ENCODE measurements at regions not wholly inside any gene's neighbourhood (a gene's known extent, or its start where the extent isn't known, plus 50 kb on each side); places are given as distances from the start of the nearest gene placed in this dataset.

GRCh38 chr2:168369031-168369430 is 87.0 kb upstream of the CERS6 start:
- Mint-ChIP-seq H3K36me3 (ENCODE audit: insufficient read depth) (no peaks in the 10 kb centered on the region), H3K27me3 (no peaks in the 10 kb centered on the region), H3K4me1 (peaks cover 21% of the 10 kb centered on the region), H3K27ac (ENCODE audit: low read depth) (no peak overlapping the region), H3K9me3 (no peaks in the 10 kb centered on the region), H3K4me3 (no peak overlapping the region)
- ATAC-seq (replicated peaks; ENCODE audit: extremely low read depth, poor library complexity, severe bottlenecking) = no peak
- no peak for DNase-seq (ENCODE audit: low spot score in 2 of 2)

GRCh38 chr2:168371273-168372019 is 84.6 kb upstream of the CERS6 start:
- Mint-ChIP-seq H3K4me3 (no peak overlapping the region), H3K36me3 (ENCODE audit: insufficient read depth) (no peaks in the 10 kb centered on the region), H3K4me1 (peaks cover 21% of the 10 kb centered on the region), H3K27ac (ENCODE audit: low read depth) (peak overlapping the region; percentile 14), H3K27me3 (no peaks in the 10 kb centered on the region), H3K9me3 (no peaks in the 10 kb centered on the region)
- no peak for DNase-seq (ENCODE audit: low spot score in 2 of 2)
- peak; percentile 56 for ATAC-seq (replicated peaks; ENCODE audit: extremely low read depth, poor library complexity, severe bottlenecking)

GRCh38 chr2:168373468-168373867 is 82.6 kb upstream of the CERS6 start:
- Mint-ChIP-seq H3K4me1 (peaks cover 30% of the 10 kb centered on the region), H3K4me3 (no peak overlapping the region), H3K36me3 (ENCODE audit: insufficient read depth) (no peaks in the 10 kb centered on the region), H3K9me3 (no peaks in the 10 kb centered on the region), H3K27ac (ENCODE audit: low read depth) (no peak overlapping the region), H3K27me3 (no peaks in the 10 kb centered on the region)
- no peak for DNase-seq (ENCODE audit: low spot score in 2 of 2)
- no peak for ATAC-seq (replicated peaks; ENCODE audit: extremely low read depth, poor library complexity, severe bottlenecking)

GRCh38 chr2:168375195-168375798 is 80.8 kb upstream of the CERS6 start:
- Mint-ChIP-seq H3K27ac (ENCODE audit: low read depth) (no peak overlapping the region), H3K36me3 (ENCODE audit: insufficient read depth) (no peaks in the 10 kb centered on the region), H3K9me3 (peaks cover 6% of the 10 kb centered on the region), H3K27me3 (no peaks in the 10 kb centered on the region), H3K4me3 (no peak overlapping the region), H3K4me1 (peaks cover 41% of the 10 kb centered on the region)
- DNase-seq (ENCODE audit: low spot score in 2 of 2) (no peak), ATAC-seq (replicated peaks; ENCODE audit: extremely low read depth, poor library complexity, severe bottlenecking) (no peak)

GRCh38 chr2:168378960-168379669 is 77.0 kb upstream of the CERS6 start:
- Mint-ChIP-seq H3K4me3 (peak overlapping the region; percentile 49), H3K27ac (ENCODE audit: low read depth) (no peak overlapping the region), H3K4me1 (peaks cover 20% of the 10 kb centered on the region), H3K27me3 (peaks cover 5% of the 10 kb centered on the region), H3K36me3 (ENCODE audit: insufficient read depth) (no peaks in the 10 kb centered on the region), H3K9me3 (peaks cover 6% of the 10 kb centered on the region)
- ATAC-seq (replicated peaks; ENCODE audit: extremely low read depth, poor library complexity, severe bottlenecking) (peak; percentile 96), DNase-seq (ENCODE audit: low spot score in 2 of 2) (peak in 1 of 2 donors; percentile 16)

- ATAC-seq (replicated peaks; ENCODE audit: extremely low read depth, poor library complexity, severe bottlenecking) (no peak), DNase-seq (ENCODE audit: low spot score in 2 of 2) (no peak)
- peaks cover 20% of the 10 kb centered on the region for H3K4me1 Mint-ChIP-seq
- H3K27ac Mint-ChIP-seq (ENCODE audit: low read depth) = no peak overlapping the region
- H3K4me3 Mint-ChIP-seq = no peak overlapping the region
- no peaks in the 10 kb centered on the region for H3K36me3 Mint-ChIP-seq (ENCODE audit: insufficient read depth)
- H3K27me3 Mint-ChIP-seq = peaks cover 10% of the 10 kb centered on the region
- peaks cover 6% of the 10 kb centered on the region for H3K9me3 Mint-ChIP-seq
These were observed 75.6 kb upstream of the CERS6 start for GRCh38 chr2:168380500-168380899.

- DNase-seq (ENCODE audit: low spot score in 2 of 2) (no peak), ATAC-seq (replicated peaks; ENCODE audit: extremely low read depth, poor library complexity, severe bottlenecking) (no peak)
- H3K27me3 Mint-ChIP-seq = peaks cover 12% of the 10 kb centered on the region
- no peaks in the 10 kb centered on the region for H3K4me1 Mint-ChIP-seq
- no peak overlapping the region for H3K27ac Mint-ChIP-seq (ENCODE audit: low read depth)
- H3K4me3 Mint-ChIP-seq = no peak overlapping the region
- no peaks in the 10 kb centered on the region for H3K36me3 Mint-ChIP-seq (ENCODE audit: insufficient read depth)
- H3K9me3 Mint-ChIP-seq = no peaks in the 10 kb centered on the region
These were observed 64.0 kb upstream of the CERS6 start for GRCh38 chr2:168392024-168392423.

- Mint-ChIP-seq H3K9me3 (no peaks in the 10 kb centered on the region), H3K27ac (ENCODE audit: low read depth) (no peak overlapping the region), H3K27me3 (peaks cover 5% of the 10 kb centered on the region), H3K4me3 (no peak overlapping the region), H3K36me3 (ENCODE audit: insufficient read depth) (no peaks in the 10 kb centered on the region), H3K4me1 (no peaks in the 10 kb centered on the region)
- no peak for DNase-seq (ENCODE audit: low spot score in 2 of 2)
- no peak for ATAC-seq (replicated peaks; ENCODE audit: extremely low read depth, poor library complexity, severe bottlenecking)
These were observed 63.3 kb upstream of the CERS6 start for GRCh38 chr2:168392797-168393196.

GRCh38 chr2:168394262-168394661 is 61.8 kb upstream of the CERS6 start:
- no peak for DNase-seq (ENCODE audit: low spot score in 2 of 2)
- no peaks in the 10 kb centered on the region for H3K27me3 Mint-ChIP-seq
- H3K4me1 Mint-ChIP-seq = no peaks in the 10 kb centered on the region
- no peak overlapping the region for H3K27ac Mint-ChIP-seq (ENCODE audit: low read depth)
- no peaks in the 10 kb centered on the region for H3K9me3 Mint-ChIP-seq
- no peak overlapping the region for H3K4me3 Mint-ChIP-seq
- no peak for ATAC-seq (replicated peaks; ENCODE audit: extremely low read depth, poor library complexity, severe bottlenecking)
- H3K36me3 Mint-ChIP-seq (ENCODE audit: insufficient read depth) = no peaks in the 10 kb centered on the region

- H3K36me3 Mint-ChIP-seq (ENCODE audit: insufficient read depth) = no peaks in the 10 kb centered on the region
- no peaks in the 10 kb centered on the region for H3K27me3 Mint-ChIP-seq
- H3K9me3 Mint-ChIP-seq = no peaks in the 10 kb centered on the region
- no peaks in the 10 kb centered on the region for H3K4me1 Mint-ChIP-seq
- ATAC-seq (replicated peaks; ENCODE audit: extremely low read depth, poor library complexity, severe bottlenecking) (no peak), DNase-seq (ENCODE audit: low spot score in 2 of 2) (no peak)
- no peak overlapping the region for H3K27ac Mint-ChIP-seq (ENCODE audit: low read depth)
- H3K4me3 Mint-ChIP-seq = no peak overlapping the region
These were observed 59.9 kb upstream of the CERS6 start for GRCh38 chr2:168396131-168396530.

- DNase-seq (ENCODE audit: low spot score in 2 of 2) = no peak
These were observed 58.4 kb upstream of the CERS6 start for GRCh38 chr2:168397629-168398028.

GRCh38 chr2:168401048-168401556 is 55.0 kb upstream of the CERS6 start:
- ATAC-seq (replicated peaks; ENCODE audit: extremely low read depth, poor library complexity, severe bottlenecking) = no peak
- no peak for DNase-seq (ENCODE audit: low spot score in 2 of 2)
- no peaks in the 10 kb centered on the region for H3K4me1 Mint-ChIP-seq
- H3K4me3 Mint-ChIP-seq = no peak overlapping the region
- H3K36me3 Mint-ChIP-seq (ENCODE audit: insufficient read depth) = no peaks in the 10 kb centered on the region
- H3K27ac Mint-ChIP-seq (ENCODE audit: low read depth) = no peak overlapping the region
- no peaks in the 10 kb centered on the region for H3K9me3 Mint-ChIP-seq
- peaks cover 10% of the 10 kb centered on the region for H3K27me3 Mint-ChIP-seq

More at GRCh38 chr2:168397629-168398028, 58.4 kb upstream of the CERS6 start:
- Mint-ChIP-seq H3K27me3 (peaks cover 10% of the 10 kb centered on the region), H3K4me1 (no peaks in the 10 kb centered on the region), H3K36me3 (ENCODE audit: insufficient read depth) (no peaks in the 10 kb centered on the region), H3K4me3 (no peak overlapping the region), H3K9me3 (no peaks in the 10 kb centered on the region), H3K27ac (ENCODE audit: low read depth) (no peak overlapping the region)
- ATAC-seq (replicated peaks; ENCODE audit: extremely low read depth, poor library complexity, severe bottlenecking) = no peak
